ENCODE measurements at regions not wholly inside any gene's neighbourhood (a gene's known extent, or its start where the extent isn't known, plus 50 kb on each side); places are given as distances from the start of the nearest gene placed in this dataset.
"Not testable (repeated sequence)": the region's sequence is repeated elsewhere in the genome, so short reads cannot be mapped to it uniquely, and the experiment has no call there.

DNA sequence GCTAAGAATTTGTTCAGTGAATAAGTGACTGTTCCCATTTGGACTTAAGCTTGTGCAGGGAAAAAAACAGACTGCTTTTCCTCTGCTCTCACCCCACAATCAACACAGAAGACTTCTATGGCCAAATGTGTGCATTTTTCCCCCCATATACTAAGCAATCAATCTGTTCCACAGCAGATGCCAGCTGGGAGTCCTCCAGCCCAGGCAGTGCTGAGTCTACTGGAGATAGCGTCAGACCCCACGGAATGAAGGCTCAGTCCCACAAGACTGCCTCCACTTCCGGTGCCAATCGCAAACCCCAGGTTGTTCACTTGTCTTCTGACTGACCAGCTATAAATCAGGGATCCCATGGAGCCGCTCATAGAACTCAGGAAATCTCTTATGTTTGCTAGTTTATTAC, 69.5 kb upstream of the ANKRD10 start:
- Histone ChIP-seq H3K27me3 (peaks cover 4% of the 10 kb centered on the region), H3K4me1 (replicated peaks in 1 of 2) (no peaks in the 10 kb centered on the region), H3K27ac (no peak overlapping the region), H3K9me3 (replicated peaks in 1 of 3) (no peaks in the 10 kb centered on the region), H3K36me3 (replicated peaks in 1 of 2) (no peaks in the 10 kb centered on the region), H3K4me3 (no peak overlapping the region)
- WGBS, 4 donors = 63 to 81% (median 71%) methylated on average over 4 to 5 of the region's 5 CpGs
- intact Hi-C loops (cut with DNase I) = no loop called here
- no peak for DNase-seq
- no peak for TF ChIP-seq POLR2A (IDR thresholded peaks at IDR 0.05)
- TF ChIP-seq, protein P1, sequence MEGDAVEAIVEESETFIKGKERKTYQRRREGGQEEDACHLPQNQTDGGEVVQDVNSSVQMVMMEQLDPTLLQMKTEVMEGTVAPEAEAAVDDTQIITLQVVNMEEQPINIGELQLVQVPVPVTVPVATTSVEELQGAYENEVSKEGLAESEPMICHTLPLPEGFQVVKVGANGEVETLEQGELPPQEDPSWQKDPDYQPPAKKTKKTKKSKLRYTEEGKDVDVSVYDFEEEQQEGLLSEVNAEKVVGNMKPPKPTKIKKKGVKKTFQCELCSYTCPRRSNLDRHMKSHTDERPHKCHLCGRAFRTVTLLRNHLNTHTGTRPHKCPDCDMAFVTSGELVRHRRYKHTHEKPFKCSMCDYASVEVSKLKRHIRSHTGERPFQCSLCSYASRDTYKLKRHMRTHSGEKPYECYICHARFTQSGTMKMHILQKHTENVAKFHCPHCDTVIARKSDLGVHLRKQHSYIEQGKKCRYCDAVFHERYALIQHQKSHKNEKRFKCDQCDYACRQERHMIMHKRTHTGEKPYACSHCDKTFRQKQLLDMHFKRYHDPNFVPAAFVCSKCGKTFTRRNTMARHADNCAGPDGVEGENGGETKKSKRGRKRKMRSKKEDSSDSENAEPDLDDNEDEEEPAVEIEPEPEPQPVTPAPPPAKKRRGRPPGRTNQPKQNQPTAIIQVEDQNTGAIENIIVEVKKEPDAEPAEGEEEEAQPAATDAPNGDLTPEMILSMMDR (IDR thresholded peaks at IDR 0.05) = no peak

DNA sequence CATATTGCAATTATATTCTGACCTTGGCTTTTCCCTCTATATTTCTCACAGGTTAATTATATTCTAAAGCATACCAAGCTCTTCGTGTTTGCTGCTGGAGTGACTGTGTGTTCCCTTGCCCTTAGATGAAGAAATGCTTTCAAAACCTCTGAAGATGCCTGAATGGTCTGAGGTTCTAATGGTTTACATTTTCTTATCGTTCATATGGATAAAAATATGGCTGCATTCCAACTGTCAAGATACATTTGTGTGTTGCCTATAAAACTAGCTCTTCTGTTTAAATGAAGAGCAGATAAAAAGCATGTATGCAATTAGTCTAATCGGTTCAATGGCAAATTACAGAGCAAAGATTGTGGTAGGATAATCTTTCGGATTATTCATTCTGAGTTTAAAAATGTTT, 68.4 kb upstream of the ANKRD10 start:
- TF ChIP-seq, protein P1 (IDR thresholded peaks at IDR 0.05) = no peak
- no peak for TF ChIP-seq POLR2A (IDR thresholded peaks at IDR 0.05)
- Histone ChIP-seq H3K4me1 (replicated peaks in 1 of 2) (no peaks in the 10 kb centered on the region), H3K27ac (no peak overlapping the region), H3K27me3 (peaks cover 4% of the 10 kb centered on the region), H3K36me3 (replicated peaks in 1 of 2) (no peaks in the 10 kb centered on the region), H3K9me3 (replicated peaks in 1 of 3) (no peaks in the 10 kb centered on the region), H3K4me3 (no peak overlapping the region)
- intact Hi-C loops (cut with DNase I) = no loop called here
- no peak for DNase-seq
- WGBS, 4 donors = 65 to 76% (median 70%) methylated on average over 4 of the region's 4 CpGs

DNA sequence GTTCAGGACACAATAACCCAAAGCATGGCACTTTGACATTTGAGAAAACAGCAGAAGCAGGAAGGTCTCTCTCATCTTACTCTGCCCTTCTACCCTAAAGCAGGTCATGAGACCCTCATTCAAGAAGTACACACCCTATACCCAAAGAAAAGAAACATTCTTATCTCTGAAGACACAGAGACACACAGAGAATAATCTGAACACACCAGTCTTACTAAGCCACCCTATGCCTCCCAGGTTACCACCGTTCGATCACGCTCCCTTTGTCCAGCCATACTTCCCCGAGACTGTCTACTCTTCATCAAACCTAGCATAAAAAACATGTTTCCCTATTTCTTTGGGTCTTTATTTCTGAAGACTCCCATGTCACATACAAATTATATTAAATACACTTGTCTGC, 66.5 kb upstream of the ANKRD10 start:
- H3K36me3 ChIP-seq (replicated peaks in 1 of 2) = no peaks in the 10 kb centered on the region
- no peaks in the 10 kb centered on the region for H3K9me3 ChIP-seq (replicated peaks in 1 of 3)
- no peak overlapping the region for H3K4me3 ChIP-seq
- no peak for DNase-seq
- no peak for TF ChIP-seq POLR2A (IDR thresholded peaks at IDR 0.05)
- TF ChIP-seq, protein P1 (IDR thresholded peaks at IDR 0.05) = no peak
- intact Hi-C loops (cut with DNase I) = no loop called here
- 88 to 95% (median 94%) methylated on average over 4 of the region's 4 CpGs for WGBS, 4 donors
- peaks cover 4% of the 10 kb centered on the region for H3K27me3 ChIP-seq
- no peak overlapping the region for H3K27ac ChIP-seq
- H3K4me1 ChIP-seq (replicated peaks in 1 of 2) = no peaks in the 10 kb centered on the region

DNA sequence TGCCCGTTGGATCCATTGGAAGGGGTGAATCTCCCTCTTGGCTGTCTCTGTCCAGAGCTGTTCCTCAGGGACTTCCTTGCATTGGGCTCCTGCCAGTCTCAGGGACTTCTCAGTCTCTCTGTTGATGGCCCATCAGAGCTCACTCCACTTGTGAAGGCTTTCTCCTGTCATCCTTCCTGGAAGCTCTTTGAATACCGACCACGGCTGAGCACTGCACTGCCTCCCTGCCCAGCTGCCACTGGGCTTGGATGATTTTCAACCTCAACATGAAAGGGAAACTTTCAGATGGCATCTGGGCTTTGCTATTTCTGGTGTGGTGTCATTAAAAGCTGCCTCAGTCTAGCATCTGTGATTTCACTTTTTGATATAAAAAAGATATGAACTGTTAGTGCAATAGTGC, 66.1 kb upstream of the ANKRD10 start:
- peaks cover 4% of the 10 kb centered on the region for H3K27me3 ChIP-seq
- no peak for DNase-seq
- intact Hi-C loops (cut with DNase I) = no loop called here
- no peak for TF ChIP-seq POLR2A (IDR thresholded peaks at IDR 0.05)
- TF ChIP-seq, protein P1 (IDR thresholded peaks at IDR 0.05) = no peak
- no peaks in the 10 kb centered on the region for H3K4me1 ChIP-seq (replicated peaks in 1 of 2)
- no peaks in the 10 kb centered on the region for H3K9me3 ChIP-seq (replicated peaks in 1 of 3)
- no peaks in the 10 kb centered on the region for H3K36me3 ChIP-seq (replicated peaks in 1 of 2)
- no peak overlapping the region for H3K4me3 ChIP-seq
- no peak overlapping the region for H3K27ac ChIP-seq
- WGBS, 4 donors = 65 to 76% (median 74%) methylated on average over 3 of the region's 3 CpGs

DNA sequence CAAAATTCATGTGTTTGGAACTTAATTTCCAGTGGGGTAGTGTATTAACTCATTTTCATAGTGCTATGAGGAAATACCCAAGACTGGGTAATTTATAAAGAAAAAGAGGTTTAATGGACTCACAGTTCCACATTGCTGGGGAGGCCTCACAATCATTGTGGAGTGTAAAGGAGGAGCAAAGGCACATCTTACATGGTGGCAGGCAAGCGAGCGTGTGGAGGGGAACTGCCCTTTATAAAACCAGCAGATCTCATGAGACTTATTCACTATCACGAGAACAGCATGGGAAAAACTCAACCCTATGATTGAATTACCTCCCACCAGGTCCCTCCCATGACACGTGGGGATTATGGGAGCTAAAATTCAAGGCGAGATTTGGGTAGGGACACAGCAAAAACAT, 64.3 kb upstream of the ANKRD10 start:
- H3K27ac ChIP-seq; H3K4me3 ChIP-seq; intact Hi-C loops (cut with DNase I); DNase-seq; H3K36me3 ChIP-seq (replicated peaks in 1 of 2); H3K9me3 ChIP-seq (replicated peaks in 1 of 3); H3K27me3 ChIP-seq; H3K4me1 ChIP-seq (replicated peaks in 1 of 2): not testable (repeated sequence)
- 82 to 90% (median 87%) methylated on average over 5 of the region's 5 CpGs for WGBS, 4 donors
